T-cell (primary cell): ENCODE measurements at regions not wholly inside any gene's neighbourhood (a gene's known extent, or its start where the extent isn't known, plus 50 kb on each side); places are given as distances from the start of the nearest gene placed in this dataset.

Source experiments
- ATAC-seq, 4 experiments: fragments of 200-7000 bp in 3 of 4; fragments of 150-1000 bp in 1 of 4; cut with Tn5 transposase; replicated peaks in 1 of 4; 1 replicate in 3 of 4; 2 replicates in 1 of 4; pipeline ENCODE4 v1.10.0; 2021; ENCODE audit warnings: moderate library complexity in 3 of 4, mild to moderate bottlenecking in 2 of 4, moderate number of reproducible peaks in 1 of 4
- CTCF ChIA-PET, 2 donors: fragments of 300-600 bp; sonication (Branson Sonifier 250); formaldehyde crosslinking; loops; one replicate each; lab custom pipeline; 2022; ENCODE audit warnings: antibody characterized with exemption in 2 of 2; lab: Charles Lee
- POLR2A ChIA-PET, 2 donors: fragments of 300-600 bp; sonication (Branson Sonifier 250); formaldehyde crosslinking; loops; one replicate each; lab custom pipeline; 2022; ENCODE audit warnings: antibody characterized with exemption in 2 of 2; lab: Charles Lee
- DNase-seq, 35 experiments: peaks; one replicate each; pipeline versions ENCODE4 v3.0.0 to v3.0.0-alpha.2; 2013 to 2023
- H3K27ac ChIP-seq: one replicate; pipeline ENCODE4 v1.5.1; 2013; ENCODE audit warnings: low read length
- H3K27me3 ChIP-seq, 2 experiments: replicated peaks in 1 of 2; 1 replicate in 1 of 2; 2 replicates in 1 of 2; pipeline versions ENCODE4 v1.6.1 to v1.7.0; 2013; ENCODE audit warnings: low read length in 1 of 2, mixed read lengths in 1 of 2; ENCODE audit not compliant: control insufficient read depth in 2 of 2, insufficient read depth in 2 of 2; ENCODE audit errors: extremely low read depth in 1 of 2
- H3K36me3 ChIP-seq, 2 donors: 1 replicate in 1 of 2; 2 replicates in 1 of 2; pipeline versions ENCODE4 v1.6.1 to v1.7.0; 2013; ENCODE audit warnings: low read length in 1 of 2; ENCODE audit not compliant: control insufficient read depth in 2 of 2, insufficient read depth in 1 of 2; ENCODE audit errors: extremely low read depth in 1 of 2
- H3K4me1 ChIP-seq, 2 experiments: 1 replicate in 1 of 2; 2 replicates in 1 of 2; pipeline versions ENCODE4 v1.6.1 to v1.7.0; 2013; ENCODE audit warnings: low read length in 2 of 2, mixed read lengths in 1 of 2; ENCODE audit not compliant: insufficient read depth in 2 of 2, control insufficient read depth in 1 of 2; ENCODE audit errors: extremely low read depth in 1 of 2
- H3K4me3 ChIP-seq, 2 donors: 1 replicate in 1 of 2; 2 replicates in 1 of 2; pipeline versions ENCODE4 v1.5.1 to v1.7.0; 2013; ENCODE audit warnings: mild to moderate bottlenecking in 2 of 2, low read length in 1 of 2, moderate library complexity in 1 of 2; ENCODE audit not compliant: control insufficient read depth in 1 of 2; ENCODE audit errors: extremely low read depth in 1 of 2
- H3K9me3 ChIP-seq: 2 replicates; pipeline ENCODE4 v1.7.0; 2013
- H3K27ac Mint-ChIP-seq, 2 donors: one replicate each; pipeline ENCODE4 v1.8.0; 2020 to 2021; ENCODE audit warnings: mild to moderate bottlenecking in 2 of 2, mixed read lengths in 2 of 2
- H3K27me3 Mint-ChIP-seq, 2 donors: one replicate each; pipeline ENCODE4 v1.8.0; 2021 to 2022; ENCODE audit warnings: mixed read lengths in 2 of 2
- H3K36me3 Mint-ChIP-seq: one replicate; pipeline ENCODE4 v1.8.0; 2021; ENCODE audit warnings: mixed read lengths
- H3K4me1 Mint-ChIP-seq, 3 donors: one replicate each; pipeline ENCODE4 v1.8.0; 2020 to 2022; ENCODE audit warnings: mixed read lengths in 3 of 3, mild to moderate bottlenecking in 1 of 3
- H3K4me3 Mint-ChIP-seq, 3 donors: one replicate each; pipeline ENCODE4 v1.8.0; 2020 to 2022; ENCODE audit warnings: mild to moderate bottlenecking in 3 of 3, mixed read lengths in 3 of 3, moderate library complexity in 3 of 3
- H3K9me3 Mint-ChIP-seq, 3 donors: one replicate each; pipeline ENCODE4 v1.8.0; 2020 to 2022; ENCODE audit warnings: mixed read lengths in 3 of 3
- WGBS: methylation state at CpG from one replicate; pipeline ENCODE4 v1.1.5; 2013; ENCODE audit warnings: missing lambda C conversion rate; ENCODE audit not compliant: insufficient coverage; 5-methylcytosine and 5-hydroxymethylcytosine counted together

DNA sequence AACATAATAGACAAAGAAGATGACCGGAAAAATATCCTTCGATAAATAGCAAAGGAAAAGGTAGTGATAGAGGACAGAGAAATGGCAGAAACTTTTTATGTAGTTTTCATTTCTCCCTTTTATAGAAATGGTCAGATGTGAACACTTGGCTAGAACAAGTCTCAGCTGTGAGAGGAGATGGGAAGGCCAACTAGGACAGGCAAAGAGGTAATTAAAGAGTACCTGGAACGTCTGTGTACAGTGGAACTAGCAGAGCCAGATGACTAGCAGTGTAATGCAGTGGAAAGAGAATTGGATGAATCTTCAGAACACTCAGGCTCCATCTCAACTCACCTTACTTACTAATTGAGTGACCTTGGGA lies 69.2 kb downstream of the NABP1 start:
- ChIA-PET POLR2A (no interaction called here), CTCF (no interaction called here)
- Histone ChIP-seq H3K36me3 (no peaks in the 10 kb centered on the region), H3K27ac (no peak overlapping the region), H3K4me3 (no peak overlapping the region), H3K4me1 (no peaks in the 10 kb centered on the region), H3K27me3 (no peaks in the 10 kb centered on the region), H3K9me3 (no peaks in the 10 kb centered on the region)
- ATAC-seq (no peak), DNase-seq (no peak)
- WGBS, result no CpG with 5 or more reads among the region's 3 CpGs
- Mint-ChIP-seq H3K4me3 (no peak overlapping the region), H3K36me3 (no peaks in the 10 kb centered on the region), H3K9me3 (no peaks in the 10 kb centered on the region), H3K27ac (no peak overlapping the region), H3K4me1 (no peaks in the 10 kb centered on the region), H3K27me3 (peaks cover 7 to 45% of the 10 kb centered on the region in 2 donors)

DNA sequence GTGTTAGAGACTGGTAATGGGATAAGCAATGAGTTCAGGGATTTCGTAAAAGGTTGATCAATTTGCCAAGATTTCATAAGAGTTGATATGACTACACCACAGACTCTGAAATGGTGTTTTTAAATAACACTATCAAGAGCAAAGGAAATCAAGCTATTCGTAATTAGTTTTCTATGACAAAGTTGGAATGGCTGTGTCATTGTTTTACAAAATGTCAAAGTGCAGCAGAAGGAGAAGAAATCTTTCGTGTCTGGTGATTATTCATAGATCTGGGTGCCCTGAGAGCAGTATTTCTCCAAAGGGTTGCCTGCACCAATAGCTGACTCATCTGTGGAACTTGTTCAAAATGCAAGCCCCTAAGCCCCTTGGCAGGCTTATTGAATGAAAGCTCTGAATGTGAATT lies 70.1 kb downstream of the NABP1 start:
- POLR2A ChIA-PET, result interaction anchor here in 1 of 2 donors (0.6 kb wide), 1 partner anchor 72 kb away, joined by 3 read pairs; no protein-coding TSS in a partner anchor
- Mint-ChIP-seq H3K9me3 (no peaks in the 10 kb centered on the region), H3K4me1 (no peaks in the 10 kb centered on the region), H3K27ac (no peak overlapping the region), H3K4me3 (no peak overlapping the region), H3K27me3 (peaks cover 7 to 46% of the 10 kb centered on the region in 2 donors), H3K36me3 (no peaks in the 10 kb centered on the region)
- no peaks in the 10 kb centered on the region for H3K9me3 ChIP-seq
- CTCF ChIA-PET, result no interaction called here
- no peak overlapping the region for H3K4me3 ChIP-seq
- H3K27ac ChIP-seq, result no peak overlapping the region
- no peak for DNase-seq
- no peaks in the 10 kb centered on the region for H3K4me1 ChIP-seq
- no CpG with 5 or more reads among the region's 3 CpGs for WGBS
- H3K36me3 ChIP-seq, result no peaks in the 10 kb centered on the region
- H3K27me3 ChIP-seq, result no peaks in the 10 kb centered on the region
- ATAC-seq, result no peak

DNA sequence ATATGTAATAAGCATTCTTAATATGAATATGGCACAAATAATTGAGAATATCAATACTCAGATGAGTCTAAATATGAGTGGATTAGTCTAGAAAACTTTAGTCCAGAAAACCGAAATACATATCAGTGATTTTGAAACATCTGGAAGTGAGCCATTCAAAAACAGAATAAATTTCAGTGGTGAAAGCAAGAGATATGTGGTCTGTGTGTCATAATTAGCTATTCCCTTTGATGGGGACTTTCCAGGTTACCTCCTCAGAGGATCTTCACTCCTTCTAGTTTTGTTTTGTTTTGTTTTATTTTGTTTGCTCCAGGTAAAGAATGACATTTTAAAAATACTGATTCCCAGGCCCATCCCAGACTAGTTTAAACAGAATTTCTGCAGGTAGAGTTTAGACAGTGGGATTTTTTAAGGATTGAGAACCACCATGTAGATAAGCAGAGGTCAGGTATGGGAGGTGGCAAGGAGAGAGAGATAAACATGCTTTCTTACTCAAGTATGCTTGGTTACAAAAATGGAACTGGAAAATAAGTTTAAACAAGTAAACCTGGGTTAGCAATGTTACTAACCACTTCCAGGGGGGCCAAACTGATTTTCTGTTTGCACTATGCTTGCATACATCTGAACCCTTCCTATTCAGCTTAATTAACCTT lies 70.7 kb downstream of the NABP1 start:
- ATAC-seq (no peak), DNase-seq (no peak)
- Mint-ChIP-seq H3K4me3 (no peak overlapping the region), H3K9me3 (no peaks in the 10 kb centered on the region), H3K4me1 (no peaks in the 10 kb centered on the region), H3K27ac (no peak overlapping the region), H3K36me3 (no peaks in the 10 kb centered on the region), H3K27me3 (peaks cover 5 to 42% of the 10 kb centered on the region in 2 donors)
- CTCF ChIA-PET, result no interaction called here
- H3K36me3 ChIP-seq, result no peaks in the 10 kb centered on the region
- no peaks in the 10 kb centered on the region for H3K4me1 ChIP-seq
- no peak overlapping the region for H3K27ac ChIP-seq
- no peaks in the 10 kb centered on the region for H3K27me3 ChIP-seq
- POLR2A ChIA-PET, result interaction anchor here in 1 of 2 donors (0.6 kb wide), 1 partner anchor 72 kb away, joined by 3 read pairs; no protein-coding TSS in a partner anchor
- H3K9me3 ChIP-seq, result no peaks in the 10 kb centered on the region
- no CpG with 5 or more reads among the region's 1 CpG for WGBS
- H3K4me3 ChIP-seq, result no peak overlapping the region

DNA sequence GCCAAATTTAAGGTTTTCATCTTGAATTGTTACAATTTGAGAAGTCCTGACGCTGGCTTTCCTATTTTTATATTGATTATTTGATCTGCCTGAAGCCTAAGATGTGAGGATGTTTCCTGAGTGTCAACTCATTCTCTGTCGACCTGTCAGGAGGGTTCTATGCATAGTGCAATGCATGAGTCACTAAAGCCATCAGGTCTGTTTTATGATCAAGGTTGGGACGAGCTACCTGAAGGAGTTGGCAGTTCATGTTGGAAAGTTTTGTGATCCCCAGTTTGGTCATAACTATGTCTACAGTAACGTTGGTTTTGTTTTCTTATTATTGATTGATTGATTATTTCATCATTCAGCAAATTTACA lies 71.2 kb downstream of the NABP1 start:
- ATAC-seq (no peak), DNase-seq (no peak)
- no peaks in the 10 kb centered on the region for H3K9me3 Mint-ChIP-seq
- H3K27ac Mint-ChIP-seq, result no peak overlapping the region
- WGBS, result 100% methylated on average over 1 of the region's 4 CpGs
- no peak overlapping the region for H3K4me3 ChIP-seq
- H3K27me3 Mint-ChIP-seq, result peaks cover 5 to 42% of the 10 kb centered on the region in 2 donors
- no peaks in the 10 kb centered on the region for H3K9me3 ChIP-seq
- H3K36me3 ChIP-seq, result no peaks in the 10 kb centered on the region
- POLR2A ChIA-PET, result no interaction called here
- no peaks in the 10 kb centered on the region for H3K36me3 Mint-ChIP-seq
- CTCF ChIA-PET, result no interaction called here
- no peaks in the 10 kb centered on the region for H3K4me1 ChIP-seq
- H3K27me3 ChIP-seq, result no peaks in the 10 kb centered on the region
- no peak overlapping the region for H3K27ac ChIP-seq
- no peaks in the 10 kb centered on the region for H3K4me1 Mint-ChIP-seq
- H3K4me3 Mint-ChIP-seq, result no peak overlapping the region

DNA sequence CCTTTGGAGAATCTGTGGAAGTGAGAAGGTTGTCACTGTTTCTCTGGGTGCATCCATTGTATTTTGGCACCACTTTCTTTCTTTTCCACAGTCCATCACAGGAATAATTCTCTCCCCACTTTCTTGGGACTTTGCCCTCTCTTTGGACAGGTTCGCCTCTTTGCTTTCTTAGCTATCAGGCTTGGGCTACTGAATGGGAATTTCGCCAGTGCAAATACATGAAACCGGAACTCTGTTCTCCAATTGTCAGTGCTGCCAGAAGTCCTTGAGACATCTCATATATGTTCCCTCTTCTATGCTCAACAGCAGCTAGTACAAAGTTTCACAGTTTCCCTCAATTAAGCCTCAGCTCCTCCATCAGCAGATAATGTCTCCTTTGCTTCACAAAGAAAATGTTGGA lies 76.2 kb downstream of the NABP1 start:
- ATAC-seq, result no peak
- peaks cover 0 to 5% (median 5%) of the 10 kb centered on the region in 3 donors for H3K4me1 Mint-ChIP-seq
- H3K27ac Mint-ChIP-seq, result no peak overlapping the region
- WGBS, result 100% methylated on average over 3 of the region's 3 CpGs
- ChIA-PET CTCF (interaction anchor here in 1 of 2 donors (0.6 kb wide), 1 partner anchor 322 kb away, joined by 3 read pairs; no protein-coding TSS in a partner anchor), POLR2A (no interaction called here)
- H3K36me3 ChIP-seq, result no peaks in the 10 kb centered on the region
- DNase-seq, result no peak
- H3K27ac ChIP-seq, result no peak overlapping the region
- no peak overlapping the region for H3K4me3 ChIP-seq
- H3K4me3 Mint-ChIP-seq, result no peak overlapping the region
- H3K4me1 ChIP-seq, result peaks cover 0 to 3% of the 10 kb centered on the region in 2 experiments
- peaks cover 0 to 16% of the 10 kb centered on the region in 2 donors for H3K27me3 Mint-ChIP-seq
- H3K9me3 Mint-ChIP-seq, result no peaks in the 10 kb centered on the region
- H3K36me3 Mint-ChIP-seq, result no peaks in the 10 kb centered on the region
- no peaks in the 10 kb centered on the region for H3K9me3 ChIP-seq
- peaks cover 0 to 4% of the 10 kb centered on the region in 2 experiments for H3K27me3 ChIP-seq

DNA sequence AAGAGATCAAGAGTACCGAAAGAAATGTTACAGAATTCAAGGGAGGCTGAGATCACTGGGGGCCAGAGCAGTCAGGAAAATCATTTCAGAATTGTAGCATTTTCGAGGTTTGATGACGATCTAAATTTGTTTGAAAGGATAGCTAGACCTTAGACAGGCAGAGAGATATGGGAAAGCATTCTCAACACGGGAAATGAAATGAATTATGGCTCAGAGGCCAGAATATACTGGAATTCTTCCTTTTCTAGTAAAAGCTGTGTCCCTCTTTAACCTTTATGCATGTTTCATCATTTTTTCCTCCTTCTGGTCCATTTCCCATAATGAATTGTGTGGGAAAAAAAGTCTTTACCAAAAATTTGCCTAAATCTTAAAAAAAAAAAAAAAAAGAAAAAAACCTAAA lies 78.8 kb downstream of the NABP1 start:
- Mint-ChIP-seq H3K27me3 (peaks cover 9 to 11% of the 10 kb centered on the region in 2 donors), H3K36me3 (no peaks in the 10 kb centered on the region), H3K4me3 (no peak overlapping the region), H3K27ac (no peak overlapping the region), H3K9me3 (no peaks in the 10 kb centered on the region), H3K4me1 (peaks cover 0 to 6% (median 6%) of the 10 kb centered on the region in 3 donors)
- no peaks in the 10 kb centered on the region for H3K36me3 ChIP-seq
- H3K4me3 ChIP-seq, result no peak overlapping the region
- no peak for ATAC-seq
- H3K27me3 ChIP-seq, result peaks cover 0 to 4% of the 10 kb centered on the region in 2 experiments
- H3K27ac ChIP-seq, result no peak overlapping the region
- H3K4me1 ChIP-seq, result peaks cover 0 to 3% of the 10 kb centered on the region in 2 experiments
- ChIA-PET CTCF (interaction anchor here (0.5 to 2.1 kb wide), 3 partner anchors 15 to 406 kb away, joined by 4 to 9 read pairs (median 4); no protein-coding TSS in a partner anchor), POLR2A (interaction anchor here in 1 of 2 donors (0.5 to 0.8 kb wide), 2 partner anchors 12 to 114 kb away, joined by 4 to 5 read pairs; no protein-coding TSS in a partner anchor)
- no peak for DNase-seq
- H3K9me3 ChIP-seq, result no peaks in the 10 kb centered on the region
- WGBS, result 90% methylated on average over 3 of the region's 4 CpGs
